Endothelial cell of umbilical vein (primary cell): ENCODE measurements at regions not wholly inside any gene's neighbourhood (a gene's known extent, or its start where the extent isn't known, plus 50 kb on each side); places are given as distances from the start of the nearest gene placed in this dataset.

Experiments used
- BruUV-seq: library from RNA; stranded (reverse); fragments of 400-500 nt; replicated peaks from 2 replicates; lab custom pipeline; 2021; lab: Mats Ljungman, UMichigan
- CTCF ChIA-PET: fragments of 300-600, 350-600 bp; sonication (Branson Sonifier 250); formaldehyde crosslinking; loops from one replicate; lab custom pipeline; 2021; ENCODE audit warnings: antibody characterized with exemption, inconsistent platforms; lab: Charles Lee
- POLR2A ChIA-PET: fragments of 300-600, 350-600 bp; sonication (Branson Sonifier 250); formaldehyde crosslinking; loops from one replicate; lab custom pipeline; 2021; ENCODE audit warnings: antibody characterized with exemption, inconsistent platforms; lab: Charles Lee
- DNase-seq: peaks from one replicate; pipeline ENCODE4 v3.0.0-alpha.2; 2011; ENCODE audit warnings: low read depth, low spot score
- FAIRE-seq: peaks from 2 replicates; lab custom pipeline; 2011; peaks lifted over from hg19 to GRCh38; lab: Jason Lieb, UNC
- H2AFZ ChIP-seq: 2 replicates; pipeline ENCODE4 v1.6.0; 2012; ENCODE audit warnings: low read depth, low read length, control low read depth, inconsistent platforms
- H3K27ac ChIP-seq: 2 replicates; pipeline ENCODE4 v1.5.1; 2011; ENCODE audit warnings: low read depth, mild to moderate bottlenecking, control low read depth, low read length, moderate library complexity; ENCODE audit not compliant: insufficient read depth
- H3K27me3 ChIP-seq, 2 experiments: 2 replicates each; pipeline versions ENCODE4 v1.6.0 to v1.6.1; 2011; ENCODE audit warnings: low read length in 2 of 2, mixed read lengths in 1 of 2; ENCODE audit not compliant: control insufficient read depth in 2 of 2, insufficient read depth in 2 of 2
- H3K36me3 ChIP-seq, 2 experiments: 2 replicates in 1 of 2; 3 replicates in 1 of 2; pipeline ENCODE4 v1.5.1; 2011; ENCODE audit warnings: low read length in 2 of 2, mild to moderate bottlenecking in 1 of 2, moderate library complexity in 1 of 2; ENCODE audit not compliant: control insufficient read depth in 2 of 2, insufficient read depth in 2 of 2; ENCODE audit errors: extremely low read depth in 1 of 2
- H3K4me1 ChIP-seq: 3 replicates; pipeline ENCODE4 v1.5.1; 2011; ENCODE audit warnings: mild to moderate bottlenecking, low read length; ENCODE audit not compliant: control insufficient read depth, insufficient read depth; ENCODE audit errors: extremely low read depth
- H3K4me2 ChIP-seq: 2 replicates; pipeline ENCODE4 v1.6.1; 2011; ENCODE audit warnings: low read length, control low read depth, mixed read lengths; ENCODE audit not compliant: insufficient read depth
- H3K4me3 ChIP-seq, 3 experiments: fragments of 200-600 bp in 1 of 3; sonication (generic), shearing (Covaris generic) in 1 of 3; replicated peaks in 1 of 3; 2 replicates each; pipeline ENCODE4 v1.5.1; 2011 to 2016; ENCODE audit warnings: control low read depth in 3 of 3, low read length in 3 of 3, mild to moderate bottlenecking in 2 of 3, inconsistent platforms in 1 of 3, low read depth in 1 of 3, moderate library complexity in 1 of 3; ENCODE audit not compliant: insufficient read depth in 1 of 3
- H3K79me2 ChIP-seq: 2 replicates; pipeline ENCODE4 v1.6.0; 2012; ENCODE audit warnings: low read length, inconsistent platforms; ENCODE audit not compliant: control insufficient read depth, insufficient read depth
- H3K9ac ChIP-seq: replicated peaks from 2 replicates; pipeline ENCODE3; 2011; ENCODE audit warnings: low read length, control low read depth; ENCODE audit not compliant: insufficient read depth; ENCODE audit errors: extremely low read depth
- H3K9me1 ChIP-seq: replicated peaks from 3 replicates; pipeline ENCODE4 v1.6.0; 2011; ENCODE audit warnings: mild to moderate bottlenecking, low read length; ENCODE audit not compliant: control insufficient read depth, insufficient read depth; ENCODE audit errors: extremely low read depth
- H3K9me3 ChIP-seq: replicated peaks from 2 replicates; pipeline ENCODE4 v1.5.1; 2012; ENCODE audit warnings: low read length, inconsistent platforms; ENCODE audit not compliant: control insufficient read depth, insufficient read depth
- H4K20me1 ChIP-seq: replicated peaks from 2 replicates; pipeline ENCODE3; 2011; ENCODE audit warnings: mild to moderate bottlenecking, low read length; ENCODE audit not compliant: control insufficient read depth, insufficient read depth; ENCODE audit errors: extremely low read depth
- EZH2 ChIP-seq: IDR thresholded peaks from 2 replicates; pipeline ENCODE4 v1.6.1; 2012; ENCODE audit warnings: borderline replicate concordance, low read depth, mild to moderate bottlenecking, moderate library complexity, low read length, inconsistent platforms; ENCODE audit not compliant: severe bottlenecking
- FOS ChIP-seq: IDR thresholded peaks from 2 replicates; pipeline ENCODE4 v1.6.1; 2011; ENCODE audit warnings: mild to moderate bottlenecking, low read length, moderate library complexity, borderline replicate concordance; ENCODE audit not compliant: insufficient read depth
- GATA2 ChIP-seq: IDR thresholded peaks from 2 replicates; pipeline ENCODE4 v1.7.0; 2011; ENCODE audit warnings: low read depth, mild to moderate bottlenecking, moderate library complexity, mixed read lengths, low read length; ENCODE audit not compliant: insufficient read length, insufficient read depth
- JUN ChIP-seq: IDR thresholded peaks from 2 replicates; pipeline ENCODE4 v1.6.1; 2011; ENCODE audit warnings: borderline replicate concordance, low read depth; ENCODE audit not compliant: insufficient read length, insufficient read depth
- MYC ChIP-seq: IDR thresholded peaks from one replicate; pipeline ENCODE4 v1.6.1; 2011; ENCODE audit warnings: mild to moderate bottlenecking, low read depth, low read length
- POLR2A ChIP-seq: IDR thresholded peaks from 2 replicates; pipeline ENCODE4 v1.6.1; 2012; ENCODE audit warnings: low read depth, mild to moderate bottlenecking, control low read depth, low read length
- POLR2AphosphoS5 ChIP-seq: IDR thresholded peaks from 2 replicates; pipeline ENCODE4 v1.6.1; 2012; ENCODE audit warnings: low read depth, mild to moderate bottlenecking, control low read depth, low read length, moderate library complexity; ENCODE audit not compliant: insufficient read depth
- dilution Hi-C: fragments of 300-500 bp; cut with MboI; formaldehyde crosslinking; loops from one replicate; pipeline ENCODE4 v1.15.0; 2019; ENCODE audit warnings: low sequenced_read_pairs; ENCODE audit not compliant: extremely low pct_ligation_motif_present
- intact Hi-C: fragments of 100-400 bp; cut with micrococcal nuclease; formaldehyde crosslinking; loops from one replicate; pipeline ENCODE4 v1.10.0; 2022
- TF ChIP-seq, protein P1 (sequence below), 2 donors: IDR thresholded peaks; 1 replicate in 1 of 2; 2 replicates in 1 of 2; pipeline ENCODE4 v1.5.1; 2011; ENCODE audit warnings: low read length in 2 of 2, mild to moderate bottlenecking in 2 of 2, moderate library complexity in 2 of 2, control low read depth in 1 of 2, inconsistent platforms in 1 of 2, low read depth in 1 of 2; ENCODE audit not compliant: insufficient read depth in 1 of 2; ENCODE audit errors: extremely low read depth in 1 of 2
- TF ChIP-seq, protein P2 (sequence below): IDR thresholded peaks from 2 replicates; pipeline ENCODE4 v1.6.1; 2011; ENCODE audit not compliant: insufficient read depth, insufficient read length

DNA sequence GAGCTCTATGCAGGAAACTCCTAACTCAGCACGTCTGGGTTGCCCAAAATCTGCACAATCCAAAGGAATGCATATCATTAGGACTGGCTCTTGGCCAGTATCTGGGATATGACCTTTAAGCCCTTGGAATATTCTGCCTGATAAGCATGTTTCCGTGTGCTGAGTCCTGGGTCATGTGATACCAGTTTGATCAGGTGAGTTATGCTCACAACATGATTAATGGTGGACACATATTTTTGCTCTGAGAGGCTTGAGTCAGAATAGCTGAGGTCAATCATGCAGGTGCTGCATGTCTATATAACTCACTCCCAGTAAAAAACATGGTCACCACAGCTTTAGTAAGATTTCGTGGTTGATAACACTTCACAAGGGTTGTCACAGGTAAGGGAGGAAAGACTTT, 408.8 kb downstream of the YTHDC2 start:
- no peaks in the 10 kb centered on the region for H3K36me3 ChIP-seq
- no peaks in the 10 kb centered on the region for H3K9me1 ChIP-seq
- no peaks in the 10 kb centered on the region for H3K27me3 ChIP-seq
- H3K79me2 ChIP-seq: no peaks in the 10 kb centered on the region
- DNase-seq (no peak), FAIRE-seq (no peak)
- ChIA-PET POLR2A (no interaction called here), CTCF (no interaction called here)
- H3K4me1 ChIP-seq: no peaks in the 10 kb centered on the region
- H3K4me2 ChIP-seq: no peak overlapping the region
- no TSS peak for BruUV-seq
- no peak overlapping the region for H2AFZ ChIP-seq
- H3K9ac ChIP-seq: no peak overlapping the region
- dilution Hi-C loops: no loop called here
- no peaks in the 10 kb centered on the region for H4K20me1 ChIP-seq
- intact Hi-C loops: no loop called here
- H3K4me3 ChIP-seq: no peak overlapping the region
- no peak overlapping the region for H3K27ac ChIP-seq
- TF ChIP-seq MYC: no peak
- TF ChIP-seq FOS: no peak
- no peak for TF ChIP-seq POLR2A
- no peak for TF ChIP-seq EZH2
- no peak for TF ChIP-seq POLR2AphosphoS5
- TF ChIP-seq JUN: no peak
- no peak for TF ChIP-seq GATA2
- TF ChIP-seq, protein P1, sequence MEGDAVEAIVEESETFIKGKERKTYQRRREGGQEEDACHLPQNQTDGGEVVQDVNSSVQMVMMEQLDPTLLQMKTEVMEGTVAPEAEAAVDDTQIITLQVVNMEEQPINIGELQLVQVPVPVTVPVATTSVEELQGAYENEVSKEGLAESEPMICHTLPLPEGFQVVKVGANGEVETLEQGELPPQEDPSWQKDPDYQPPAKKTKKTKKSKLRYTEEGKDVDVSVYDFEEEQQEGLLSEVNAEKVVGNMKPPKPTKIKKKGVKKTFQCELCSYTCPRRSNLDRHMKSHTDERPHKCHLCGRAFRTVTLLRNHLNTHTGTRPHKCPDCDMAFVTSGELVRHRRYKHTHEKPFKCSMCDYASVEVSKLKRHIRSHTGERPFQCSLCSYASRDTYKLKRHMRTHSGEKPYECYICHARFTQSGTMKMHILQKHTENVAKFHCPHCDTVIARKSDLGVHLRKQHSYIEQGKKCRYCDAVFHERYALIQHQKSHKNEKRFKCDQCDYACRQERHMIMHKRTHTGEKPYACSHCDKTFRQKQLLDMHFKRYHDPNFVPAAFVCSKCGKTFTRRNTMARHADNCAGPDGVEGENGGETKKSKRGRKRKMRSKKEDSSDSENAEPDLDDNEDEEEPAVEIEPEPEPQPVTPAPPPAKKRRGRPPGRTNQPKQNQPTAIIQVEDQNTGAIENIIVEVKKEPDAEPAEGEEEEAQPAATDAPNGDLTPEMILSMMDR (IDR thresholded peaks at IDR 0.05; ENCODE audit: extremely low read depth in 1 of 2, insufficient read depth in 1 of 2, low read depth in 1 of 2, low read length in 2 of 2): no peak
- TF ChIP-seq, protein P2, sequence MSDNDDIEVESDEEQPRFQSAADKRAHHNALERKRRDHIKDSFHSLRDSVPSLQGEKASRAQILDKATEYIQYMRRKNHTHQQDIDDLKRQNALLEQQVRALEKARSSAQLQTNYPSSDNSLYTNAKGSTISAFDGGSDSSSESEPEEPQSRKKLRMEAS: no peak
- H3K9me3 ChIP-seq: no peaks in the 10 kb centered on the region
